Activated gamma-delta T cell (primary cell): ENCODE measurements at regions not wholly inside any gene's neighbourhood (a gene's known extent, or its start where the extent isn't known, plus 50 kb on each side); places are given as distances from the start of the nearest gene placed in this dataset.

Experiments
- DNase-seq: peaks from one replicate; lab custom pipeline; 2025; lab: John Stamatoyannopoulos, UW

GRCh38 chr5:117304512-117305107 lies 730.0 kb upstream of the SEMA6A start:
- DNase-seq = peak; percentile 5

- no peak for DNase-seq
Observed at GRCh38 chr5:117302949-117303348, 728.3 kb upstream of the SEMA6A start.

- no peak for DNase-seq
Observed at GRCh38 chr5:117302473-117302872, 727.9 kb upstream of the SEMA6A start.

GRCh38 chr5:117299936-117300328 lies 725.3 kb upstream of the SEMA6A start:
- DNase-seq = no peak

- no peak for DNase-seq
Observed at GRCh38 chr5:117299224-117299935, 724.8 kb upstream of the SEMA6A start.

- no peak for DNase-seq
Observed at GRCh38 chr5:117296872-117297271, 722.2 kb upstream of the SEMA6A start.

- DNase-seq = no peak
Observed at GRCh38 chr5:117295941-117296340, 721.3 kb upstream of the SEMA6A start.

- no peak for DNase-seq
Observed at GRCh38 chr5:117286813-117287212, 712.2 kb upstream of the SEMA6A start.

GRCh38 chr5:117271656-117272055 lies 697.0 kb upstream of the SEMA6A start:
- DNase-seq = no peak

GRCh38 chr5:117266280-117266679 lies 691.7 kb upstream of the SEMA6A start:
- no peak for DNase-seq

GRCh38 chr5:117263231-117263630 lies 688.6 kb upstream of the SEMA6A start:
- DNase-seq = no peak

GRCh38 chr5:117262572-117263131 lies 688.0 kb upstream of the SEMA6A start:
- no peak for DNase-seq

- DNase-seq = no peak
Observed at GRCh38 chr5:117261948-117262571, 687.4 kb upstream of the SEMA6A start.

GRCh38 chr5:117255211-117256027 lies 680.8 kb upstream of the SEMA6A start:
- no peak for DNase-seq

GRCh38 chr5:117252566-117252965 lies 677.9 kb upstream of the SEMA6A start:
- no peak for DNase-seq

GRCh38 chr5:117249086-117249815 lies 674.6 kb upstream of the SEMA6A start:
- no peak for DNase-seq

GRCh38 chr5:117246424-117246823 lies 671.8 kb upstream of the SEMA6A start:
- no peak for DNase-seq

GRCh38 chr5:117245130-117245529 lies 670.5 kb upstream of the SEMA6A start:
- no peak for DNase-seq

GRCh38 chr5:117242028-117242427 lies 667.4 kb upstream of the SEMA6A start:
- DNase-seq = no peak

- no peak for DNase-seq
Observed at GRCh38 chr5:117236941-117237340, 662.3 kb upstream of the SEMA6A start.

GRCh38 chr5:117235786-117236185 lies 661.2 kb upstream of the SEMA6A start:
- no peak for DNase-seq
